Esophagus muscularis mucosa (tissue), 4 donors: ENCODE measurements at regions not wholly inside any gene's neighbourhood (a gene's known extent, or its start where the extent isn't known, plus 50 kb on each side); places are given as distances from the start of the nearest gene placed in this dataset.

Source experiments
- CTCF ChIP-seq, 3 experiments: fragments of 200-600 bp in 2 of 3; fragments of 450-650 bp in 1 of 3; sonication (generic) in 2 of 3; IDR thresholded peaks; one replicate each; pipeline ENCODE4 v1.5.1; 2017 to 2019; ENCODE audit warnings: antibody characterized with exemption in 3 of 3, mild to moderate bottlenecking in 2 of 3, moderate library complexity in 1 of 3
- EP300 ChIP-seq: sonication (generic); formaldehyde crosslinking; IDR thresholded peaks from one replicate; pipeline ENCODE4 v1.6.1; 2017; ENCODE audit warnings: antibody characterized with exemption
- POLR2AphosphoS5 ChIP-seq, 2 donors: sonication (generic); formaldehyde crosslinking; IDR thresholded peaks; one replicate each; pipeline ENCODE4 v1.6.1; 2017; ENCODE audit warnings: antibody characterized with exemption in 2 of 2

GRCh38 chr16:26442321-26442720 is 624.4 kb upstream of the C16orf82 start:
- TF ChIP-seq EP300 (no peak), CTCF (IDR thresholded peaks at IDR 0.05) (no peak), POLR2AphosphoS5 (IDR thresholded peaks at IDR 0.05) (no peak)
